H1 (cell line): ENCODE measurements at regions not wholly inside any gene's neighbourhood (a gene's known extent, or its start where the extent isn't known, plus 50 kb on each side); places are given as distances from the start of the nearest gene placed in this dataset.

ENCODE experiments used
- ASH2L ChIP-seq: fragments of 200-600, 300-600 bp; sonication (generic); IDR thresholded peaks from one replicate; pipeline ENCODE4 v1.7.1; 2017; ENCODE audit warnings: low read length
- CHD7 ChIP-seq: fragments of 300-600 bp; sonication (generic); IDR thresholded peaks from 2 replicates; pipeline ENCODE4 v1.7.1; 2012; ENCODE audit warnings: low read length, moderate library complexity, mild to moderate bottlenecking, inconsistent platforms; ENCODE audit not compliant: insufficient replicate concordance
- CTCF ChIP-seq, 3 experiments: IDR thresholded peaks; 1 replicate in 2 of 3; 2 replicates in 1 of 3; pipeline versions ENCODE4 v1.5.1 to v1.6.1; 2011; ENCODE audit warnings: low read length in 3 of 3, mild to moderate bottlenecking in 3 of 3, inconsistent platforms in 2 of 3, low read depth in 1 of 3, moderate library complexity in 1 of 3; ENCODE audit not compliant: insufficient read depth in 1 of 3; ENCODE audit errors: control extremely low read depth in 1 of 3
- NANOG ChIP-seq: IDR thresholded peaks from 2 replicates; pipeline ENCODE4 v1.6.1; 2011; ENCODE audit warnings: low read length, low read depth, mild to moderate bottlenecking, inconsistent platforms; ENCODE audit not compliant: insufficient read depth, poor library complexity, severe bottlenecking
- RBBP5 ChIP-seq: IDR thresholded peaks from 2 replicates; pipeline ENCODE4 v1.7.1; 2012; ENCODE audit warnings: low read depth, mild to moderate bottlenecking, inconsistent platforms, low read length, moderate library complexity, borderline replicate concordance
- SP1 ChIP-seq: IDR thresholded peaks from 2 replicates; pipeline ENCODE4 v1.6.1; 2011; ENCODE audit warnings: low read depth, low read length

GRCh38 chr12:92059960-92060359, 85.7 kb downstream of the BTG1 start:
- TF ChIP-seq CTCF (IDR thresholded peaks at IDR 0.05; ENCODE audit: control extremely low read depth in 1 of 3, insufficient read depth in 1 of 3, low read depth in 1 of 3, low read length in 3 of 3), result no peak
- no peak for TF ChIP-seq NANOG
- TF ChIP-seq RBBP5, result no peak
- TF ChIP-seq ASH2L, result no peak
- no peak for TF ChIP-seq SP1
- no peak for TF ChIP-seq CHD7
